NCI-H510A (cell line): ENCODE measurements at regions not wholly inside any gene's neighbourhood (a gene's known extent, or its start where the extent isn't known, plus 50 kb on each side); places are given as distances from the start of the nearest gene placed in this dataset.
"Not testable (repeated sequence)": the region's sequence is repeated elsewhere in the genome, so short reads cannot be mapped to it uniquely, and the experiment has no call there.

Source experiments
- DNase-seq: peaks from one replicate; lab custom pipeline; 2025; lab: John Stamatoyannopoulos, UW

DNA sequence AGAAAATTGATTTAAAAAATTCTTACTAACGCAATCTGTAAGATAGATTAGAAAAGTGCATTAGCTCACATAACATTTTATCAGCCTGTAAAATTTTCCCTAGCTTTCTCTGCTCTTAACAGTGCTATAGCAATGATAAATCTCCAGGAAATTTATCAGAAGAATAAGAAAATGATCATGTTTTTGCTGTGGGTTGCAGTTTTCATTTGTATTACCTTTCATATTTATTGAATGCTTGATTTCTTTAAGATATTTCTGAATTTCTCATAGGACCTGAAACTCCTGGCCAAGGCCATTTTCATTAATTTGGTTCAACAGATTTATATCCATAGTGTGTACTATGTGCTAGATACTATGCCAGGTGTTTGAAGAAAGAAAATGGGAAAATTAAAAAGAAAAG lies 130.3 kb upstream of the STARD13 start:
- DNase-seq = no peak

DNA sequence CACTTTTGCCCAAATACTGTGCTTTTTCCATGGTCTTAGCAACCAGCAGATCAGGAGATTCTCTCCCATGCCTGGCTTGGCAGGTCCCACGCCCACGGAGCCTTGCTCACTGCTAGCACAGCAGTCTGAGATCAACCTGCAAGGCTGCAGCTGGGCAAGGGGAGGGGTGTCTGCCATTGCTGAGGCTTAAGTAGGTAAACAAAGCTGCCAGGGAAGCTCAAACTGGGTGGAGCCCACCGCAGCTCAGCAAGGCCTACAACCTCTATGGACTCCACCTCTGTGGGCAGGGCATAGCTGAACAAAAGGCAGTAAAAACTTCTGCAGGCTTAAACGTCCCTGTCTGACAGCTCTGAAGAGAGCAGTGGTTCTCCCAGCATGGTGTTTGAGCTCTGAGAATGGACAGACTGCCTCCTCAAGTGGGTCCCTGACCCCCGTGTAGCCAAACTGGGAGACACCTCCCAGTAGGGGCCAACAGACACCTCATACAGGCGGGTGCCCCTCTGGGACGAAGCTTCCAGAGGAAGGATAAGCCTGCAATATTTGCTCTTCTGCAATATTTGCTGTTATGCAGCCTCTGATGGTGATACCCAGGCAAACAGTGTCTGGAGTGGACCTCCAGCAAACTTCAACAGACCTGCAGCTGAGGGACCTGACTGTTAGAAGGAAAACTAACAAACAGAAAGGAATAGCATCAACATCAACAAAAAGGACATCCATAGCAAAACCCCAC lies 132.8 kb upstream of the STARD13 start:
- DNase-seq = not testable (repeated sequence)

DNA sequence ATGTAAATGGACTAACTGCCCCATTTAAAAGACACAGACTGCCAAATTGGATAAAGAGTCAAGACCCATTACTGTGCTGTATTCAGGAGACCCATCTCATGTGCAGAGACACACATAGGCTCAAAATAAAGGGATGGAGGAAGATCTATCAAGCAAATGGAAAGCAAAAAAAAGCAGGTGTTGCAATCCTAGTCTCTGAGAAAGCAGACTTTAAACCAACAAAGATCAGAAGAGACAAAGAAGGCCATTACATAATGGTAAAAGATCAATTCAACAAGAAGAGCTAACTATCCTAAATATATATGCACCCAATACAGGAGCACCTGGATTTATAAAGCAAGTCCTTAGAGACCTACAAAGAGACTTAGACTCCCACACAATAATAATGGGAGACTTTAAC lies 134.6 kb upstream of the STARD13 start:
- not testable (repeated sequence) for DNase-seq

DNA sequence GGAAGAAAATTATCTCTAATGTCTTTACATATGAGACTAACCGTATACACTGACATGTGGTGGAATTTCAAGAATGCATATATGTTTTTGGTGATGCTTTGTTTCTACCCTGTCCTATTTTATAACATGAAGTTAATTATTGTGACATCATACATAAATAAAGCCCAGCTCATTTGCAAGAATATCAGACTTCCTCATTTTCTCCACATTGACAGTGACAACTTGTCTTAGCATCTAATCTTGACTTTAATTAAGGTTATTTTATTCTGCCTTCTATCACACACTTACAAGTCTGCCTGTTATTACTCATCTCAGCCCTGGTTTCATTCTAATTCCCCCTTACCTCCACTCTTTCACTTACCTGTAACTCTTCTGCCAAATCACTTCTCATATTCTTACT lies 140.6 kb upstream of the STARD13 start:
- no peak for DNase-seq

DNA sequence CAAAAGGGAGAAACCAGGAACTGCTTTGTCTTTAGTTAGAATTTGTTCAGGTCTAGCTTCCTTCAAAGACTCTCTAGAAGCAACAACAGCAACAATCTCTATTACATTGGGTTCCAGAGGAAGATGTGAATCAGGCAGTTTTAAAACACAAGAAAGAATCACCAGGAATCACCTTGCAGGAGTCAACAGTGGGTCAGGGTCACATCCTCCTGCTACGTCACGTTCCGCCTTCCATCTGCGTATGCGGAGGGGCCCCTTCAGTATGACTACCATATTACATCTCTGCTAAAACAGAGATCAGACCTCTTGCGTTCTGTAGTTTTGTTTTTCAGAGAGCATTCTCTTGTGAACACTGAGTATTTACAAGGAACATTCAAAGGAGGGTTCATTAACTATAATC lies 147.8 kb upstream of the STARD13 start:
- no peak for DNase-seq

DNA sequence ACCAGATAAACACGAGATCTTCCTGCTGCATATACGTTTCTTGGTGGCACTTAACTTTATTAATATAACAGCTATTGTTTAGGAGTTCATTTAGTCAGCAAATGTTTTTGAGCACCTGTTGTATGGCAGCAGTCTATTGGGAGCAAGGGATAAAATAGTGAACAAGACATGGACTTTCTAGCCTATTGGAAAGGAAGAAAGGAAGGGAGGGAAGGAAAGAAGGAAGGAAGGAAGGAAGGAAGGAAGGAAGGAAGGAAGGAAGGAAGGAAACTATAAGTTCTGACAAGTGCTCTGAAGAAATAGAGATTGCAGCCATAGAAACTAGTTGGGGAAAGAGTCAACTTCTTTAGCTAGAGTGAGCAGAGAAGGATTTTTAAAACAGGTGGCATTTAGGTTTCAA lies 149.1 kb upstream of the STARD13 start:
- DNase-seq = no peak

DNA sequence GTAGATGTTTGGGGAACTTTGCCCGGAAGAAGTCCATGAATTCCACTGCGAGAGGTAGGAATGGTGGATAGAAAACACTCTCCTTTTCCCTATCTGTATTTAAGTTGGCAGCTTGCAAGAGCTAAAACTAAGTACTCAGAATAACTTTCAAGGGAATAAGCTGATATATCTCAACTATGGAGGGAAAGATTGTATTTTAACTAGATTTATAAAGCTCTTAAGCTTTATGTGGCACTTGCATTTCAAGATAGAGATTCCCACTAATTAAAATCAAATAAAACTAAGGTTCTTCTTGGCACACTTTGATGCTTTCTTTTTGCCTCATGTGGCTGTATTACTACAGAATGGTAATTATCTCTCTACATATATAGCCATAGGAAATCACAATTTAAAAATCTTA lies 149.7 kb upstream of the STARD13 start:
- DNase-seq = no peak

DNA sequence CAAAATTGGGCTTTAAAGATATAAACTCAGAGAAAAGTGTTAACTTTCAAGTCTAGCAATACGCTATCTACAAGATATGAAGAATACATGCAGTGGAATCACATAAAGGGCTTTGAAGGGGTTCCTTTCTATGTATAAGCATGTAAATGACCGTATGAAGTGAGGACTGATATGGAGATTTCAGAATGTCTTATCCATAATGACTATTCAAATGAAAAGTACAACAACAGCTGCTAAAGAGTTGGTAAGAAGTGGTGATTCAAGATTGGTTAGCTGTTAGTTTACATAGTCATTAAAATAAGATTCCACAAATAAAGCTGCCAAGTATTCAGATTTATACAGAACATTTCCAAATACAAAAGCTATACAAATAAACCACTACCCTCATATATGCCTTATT lies 153.4 kb upstream of the STARD13 start:
- DNase-seq = no peak

DNA sequence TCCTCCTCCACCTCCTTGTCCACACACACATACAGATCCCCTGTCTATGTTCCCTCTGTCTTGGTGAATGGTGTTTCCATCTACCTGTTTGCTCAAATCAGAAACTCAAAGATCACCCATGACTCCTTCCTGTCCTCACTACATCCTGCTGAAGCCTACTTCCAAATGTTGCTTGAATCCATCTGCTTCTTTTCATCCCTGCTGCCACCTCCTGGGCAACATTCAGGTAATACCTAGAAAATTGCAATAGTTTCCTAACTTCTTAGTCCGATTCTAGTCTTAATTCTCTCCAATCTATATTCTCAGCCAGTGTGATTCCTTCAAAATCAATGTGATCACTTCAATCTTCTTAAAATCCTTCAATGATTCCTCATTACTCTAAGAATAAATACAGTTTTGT lies 155.5 kb upstream of the STARD13 start:
- no peak for DNase-seq

DNA sequence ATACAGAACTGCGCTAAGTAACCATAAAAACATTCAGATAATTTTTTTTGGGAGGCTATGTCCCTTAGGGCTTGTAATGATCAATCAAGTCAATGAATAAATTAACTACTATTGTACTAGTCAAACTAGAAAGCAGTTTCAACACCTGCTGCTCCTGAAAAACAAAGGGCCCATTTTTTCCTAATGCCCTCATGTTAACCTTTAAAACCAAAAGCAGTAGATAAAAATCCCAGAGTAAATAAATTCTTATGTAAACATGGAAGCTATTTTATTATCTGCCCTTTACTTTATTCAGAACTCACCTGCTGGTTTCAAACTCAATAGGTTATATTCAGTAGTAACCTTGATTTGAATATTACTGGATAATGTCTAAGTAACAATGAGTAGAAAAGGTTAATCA lies 159.5 kb upstream of the STARD13 start:
- DNase-seq = no peak

DNA sequence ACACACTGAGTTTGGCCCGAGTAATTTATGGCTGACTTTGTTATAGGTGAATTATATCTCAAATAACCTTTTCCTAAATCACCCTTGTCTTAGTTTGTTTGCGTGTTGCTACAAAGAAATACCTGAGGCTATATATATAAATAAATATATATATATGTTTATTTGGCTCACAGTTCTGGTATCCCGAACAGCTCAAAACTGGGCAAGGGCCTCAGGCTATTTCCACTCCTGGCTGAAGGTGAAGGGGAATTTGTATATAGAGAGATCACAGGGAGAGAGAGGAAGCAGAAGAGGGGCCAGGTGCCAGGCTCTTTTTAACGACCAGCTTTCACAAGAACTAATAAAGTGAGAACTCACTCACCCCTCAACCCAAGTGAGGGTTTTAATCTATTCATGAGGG lies 159.9 kb upstream of the STARD13 start:
- no peak for DNase-seq

DNA sequence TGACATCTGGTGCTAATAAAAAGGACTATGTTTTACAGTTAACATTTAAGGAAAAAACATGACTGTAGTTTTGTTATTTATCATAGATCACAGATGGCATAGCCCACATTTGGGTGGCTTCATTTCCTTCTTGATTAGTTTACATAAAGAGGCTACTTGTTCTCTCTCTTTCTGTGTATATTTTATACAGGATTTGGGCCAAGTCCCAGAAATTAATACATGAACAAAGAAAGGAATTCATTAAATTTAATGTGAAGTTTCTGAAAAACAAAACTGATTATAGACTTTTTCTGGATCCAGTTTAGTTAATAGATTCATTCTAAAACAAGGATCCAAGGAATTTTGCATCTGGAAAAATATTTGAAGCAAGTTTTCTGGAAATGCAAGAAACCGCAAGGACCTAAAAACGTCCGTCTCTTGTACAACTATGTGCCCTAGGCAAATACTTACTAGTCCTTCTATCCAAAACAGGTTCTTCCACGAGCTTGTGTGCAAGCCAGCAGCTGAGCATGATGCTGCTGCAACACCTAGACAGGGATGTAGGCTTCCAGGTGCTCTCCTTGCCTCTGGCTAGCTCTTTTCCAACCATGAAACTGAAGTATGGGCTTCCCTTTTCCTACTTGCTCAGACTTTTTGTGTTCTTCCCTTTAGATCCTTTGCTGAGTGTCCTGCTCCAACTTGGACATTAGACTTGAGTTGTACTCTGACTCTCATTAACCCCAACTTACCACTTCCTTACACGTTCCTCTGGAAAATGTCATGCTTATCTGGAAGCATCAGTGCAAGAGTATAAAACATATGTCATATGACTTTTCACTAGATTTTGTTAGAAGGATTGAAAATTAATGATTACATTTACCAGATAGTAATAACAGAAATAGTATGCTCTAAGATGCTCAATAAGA lies 161.5 kb upstream of the STARD13 start:
- no peak for DNase-seq

DNA sequence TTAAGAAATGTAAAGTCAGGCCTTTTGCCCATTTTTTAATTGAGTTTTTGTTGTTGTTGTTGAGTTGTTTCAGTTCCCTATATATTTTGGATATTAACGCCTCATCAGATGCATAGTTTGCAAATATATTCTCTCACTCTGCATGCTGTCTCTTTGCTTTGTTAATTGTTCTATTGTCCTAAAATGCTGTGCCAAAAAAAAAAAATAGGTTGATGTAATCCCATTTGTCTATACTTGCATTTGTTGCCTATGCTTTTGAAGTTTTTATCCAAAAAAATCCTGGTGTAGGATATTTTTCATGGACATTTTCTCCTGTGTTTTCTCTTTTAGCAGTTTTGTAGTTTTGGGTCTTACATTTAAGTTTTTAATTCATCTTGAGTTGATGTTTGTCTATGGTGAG lies 163.3 kb upstream of the STARD13 start:
- no peak for DNase-seq

DNA sequence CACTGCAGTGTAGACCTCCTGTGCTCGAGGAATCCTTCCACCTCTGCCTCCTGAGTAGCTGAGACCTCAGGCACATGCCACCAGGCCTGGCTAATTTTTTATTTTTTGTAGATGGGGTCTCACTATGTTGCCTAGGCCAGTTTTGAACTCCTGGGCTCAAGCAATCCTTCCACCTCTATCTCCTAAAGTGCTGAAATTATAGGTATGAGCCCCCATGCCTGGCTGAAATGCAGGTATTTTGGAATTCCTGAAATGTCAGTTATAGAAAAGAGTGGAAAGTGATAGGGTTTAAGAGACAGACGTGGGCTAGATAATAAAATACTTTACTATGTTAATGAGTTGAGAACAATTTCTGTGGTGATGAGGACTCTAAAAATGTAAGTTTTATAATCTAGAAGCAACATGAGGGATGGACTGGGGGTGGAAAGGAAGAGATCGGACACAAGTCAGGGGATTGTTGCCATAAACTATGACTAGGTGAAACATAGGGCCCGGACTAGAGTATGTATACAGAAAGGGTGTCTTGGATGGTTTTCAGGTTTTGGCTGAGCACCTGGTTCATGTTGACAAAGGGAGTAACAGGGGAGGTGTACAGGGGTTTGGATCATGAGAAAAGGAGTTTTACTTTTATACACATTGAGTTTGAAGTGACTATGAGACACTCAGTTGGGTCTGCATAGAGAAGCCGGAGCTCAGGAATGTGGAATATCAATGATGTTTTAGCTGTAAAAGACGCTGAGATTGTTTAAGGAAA lies 165.6 kb upstream of the STARD13 start:
- DNase-seq = no peak

DNA sequence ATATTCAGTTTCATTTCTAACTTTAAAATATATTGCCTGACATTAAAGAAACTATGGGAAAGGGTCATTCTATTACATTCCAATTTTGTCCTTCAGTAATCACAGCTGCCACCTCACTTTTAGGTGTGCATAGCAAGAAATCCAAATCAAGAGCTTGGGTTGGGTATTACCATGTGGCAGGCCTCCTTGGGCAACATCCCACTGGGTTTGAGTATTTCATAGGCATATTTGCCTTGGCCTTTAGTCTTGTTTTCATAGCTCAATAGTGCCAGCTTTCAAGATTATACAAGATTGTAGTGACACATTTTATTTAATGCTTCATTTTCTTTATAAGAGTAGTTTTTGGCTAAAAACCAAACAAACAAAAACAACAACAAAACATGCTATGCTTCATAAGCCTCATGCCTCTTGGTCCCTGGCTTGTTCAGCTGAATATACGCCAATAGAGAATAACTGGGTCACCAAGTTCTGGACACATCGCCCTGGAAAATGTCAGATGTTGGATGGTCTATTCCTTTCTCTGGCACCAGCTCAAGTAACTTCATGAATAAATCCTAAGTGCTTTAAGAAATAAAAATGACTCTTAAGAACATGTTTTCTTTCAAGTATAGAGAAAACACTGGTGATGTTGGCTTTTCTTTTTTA lies 167.4 kb upstream of the STARD13 start:
- DNase-seq = no peak

DNA sequence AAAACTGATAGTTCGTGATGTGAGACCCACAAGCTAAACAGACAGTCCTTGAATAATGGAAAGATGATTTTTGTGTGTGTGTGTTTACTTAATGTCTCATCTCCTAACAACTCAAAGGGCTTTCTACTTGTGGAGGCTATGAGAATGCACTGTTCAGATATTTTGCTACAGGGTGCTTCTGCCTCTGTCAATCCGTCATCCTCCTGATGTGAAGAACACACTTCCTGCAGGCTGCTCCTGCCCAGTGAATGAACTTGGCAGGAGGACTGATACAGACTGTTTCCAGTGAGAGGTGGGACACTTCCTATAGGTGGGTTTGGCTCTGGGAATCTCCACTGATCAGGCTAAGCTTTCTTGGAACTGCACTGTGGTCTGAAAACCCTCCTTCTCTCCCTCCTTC lies 168.4 kb upstream of the STARD13 start:
- DNase-seq = no peak

DNA sequence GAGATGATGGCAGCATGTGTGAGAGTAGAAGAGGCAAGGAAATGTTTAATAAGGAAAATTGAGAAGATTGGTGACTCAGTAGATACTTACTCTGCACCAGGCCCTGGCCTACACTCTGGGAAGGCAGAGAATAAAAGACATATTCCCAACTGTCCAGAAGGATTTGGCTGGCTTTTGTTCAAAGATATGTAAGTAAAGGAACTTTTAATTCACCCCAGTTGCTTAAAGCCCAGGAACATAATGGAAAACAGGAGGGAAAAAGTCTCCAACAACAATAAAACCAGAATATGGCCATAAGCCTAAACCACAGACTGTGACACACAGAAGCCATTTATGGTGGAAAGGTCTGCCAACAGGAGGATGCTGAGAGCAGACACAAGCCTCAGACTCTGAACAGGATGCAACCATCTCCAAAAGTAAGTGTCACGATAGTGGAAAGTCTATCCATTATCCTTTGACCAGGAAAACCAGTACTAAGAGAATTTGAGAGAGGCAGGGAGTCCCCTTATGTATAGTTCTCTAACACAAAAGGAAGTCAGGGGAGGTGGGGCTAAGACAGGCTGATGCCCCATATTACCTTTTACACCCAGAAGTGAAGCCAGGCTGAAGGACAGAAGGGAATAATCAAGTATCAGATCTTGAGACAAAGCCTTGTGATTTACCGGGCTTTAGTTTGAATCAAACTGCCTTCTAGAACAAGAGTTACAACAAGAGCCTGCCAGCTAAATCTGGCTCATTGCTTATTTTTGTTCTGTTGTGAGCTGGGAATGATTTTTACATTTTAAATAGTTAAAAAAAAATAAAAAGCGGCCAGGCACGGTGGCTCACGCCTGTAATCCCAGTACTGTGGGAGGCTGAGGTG lies 169.5 kb upstream of the STARD13 start:
- DNase-seq = no peak

DNA sequence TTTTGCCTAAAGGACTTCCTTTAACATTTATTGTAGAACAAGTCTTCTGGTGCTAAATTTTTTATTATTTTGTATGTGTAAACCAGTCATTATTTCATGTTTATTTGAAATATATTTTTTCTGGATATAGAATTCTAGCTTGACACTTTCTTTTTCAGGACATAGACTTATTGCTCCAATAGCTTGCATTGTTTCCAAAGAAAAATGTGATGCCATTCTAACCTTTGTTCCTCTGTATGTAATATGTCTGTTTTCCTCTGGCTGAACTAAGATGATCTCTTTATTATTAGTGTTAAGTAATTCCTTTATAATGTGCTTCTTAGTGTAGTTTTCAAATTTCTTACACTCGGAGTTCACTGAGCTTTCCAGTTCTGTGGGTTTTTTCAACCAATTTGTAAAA lies 174.1 kb upstream of the STARD13 start:
- no peak for DNase-seq

DNA sequence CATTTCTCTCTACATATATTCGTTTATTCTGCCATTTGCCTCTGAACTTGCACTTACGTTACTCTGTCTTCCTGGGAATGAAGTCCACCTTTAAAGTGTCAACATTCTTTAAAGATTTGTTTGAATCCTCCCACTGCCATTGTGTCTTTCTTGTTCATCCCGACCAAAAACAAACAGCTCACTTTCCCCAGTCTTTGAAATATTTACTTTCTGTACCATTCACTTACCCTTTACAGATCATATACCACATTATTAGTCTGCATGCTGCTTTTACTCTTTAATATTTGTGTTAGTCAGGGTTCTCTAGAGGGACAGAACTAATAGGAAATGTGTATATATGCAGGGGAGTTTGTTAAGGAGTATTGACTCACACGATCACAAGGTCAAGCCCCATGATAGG lies 176.6 kb upstream of the STARD13 start:
- no peak for DNase-seq

DNA sequence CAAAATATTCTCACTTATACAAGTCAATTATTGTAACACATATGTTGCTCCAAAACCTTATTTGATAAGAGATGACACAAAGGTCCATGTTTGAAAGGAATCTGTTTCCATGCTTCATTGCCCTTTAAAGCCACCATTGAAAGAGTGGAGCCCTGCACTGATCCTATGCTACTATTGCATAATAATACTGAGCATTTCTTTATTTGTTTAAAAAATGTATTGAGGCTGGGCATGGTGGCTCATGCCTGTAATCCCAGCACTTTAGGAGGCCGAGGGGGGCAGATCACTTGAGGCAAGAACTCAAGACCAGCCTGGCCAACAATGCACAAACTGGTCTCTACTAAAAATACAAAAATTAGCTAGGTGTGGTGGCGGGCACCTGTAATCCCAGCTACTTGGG lies 178.8 kb upstream of the STARD13 start:
- no peak for DNase-seq

DNA sequence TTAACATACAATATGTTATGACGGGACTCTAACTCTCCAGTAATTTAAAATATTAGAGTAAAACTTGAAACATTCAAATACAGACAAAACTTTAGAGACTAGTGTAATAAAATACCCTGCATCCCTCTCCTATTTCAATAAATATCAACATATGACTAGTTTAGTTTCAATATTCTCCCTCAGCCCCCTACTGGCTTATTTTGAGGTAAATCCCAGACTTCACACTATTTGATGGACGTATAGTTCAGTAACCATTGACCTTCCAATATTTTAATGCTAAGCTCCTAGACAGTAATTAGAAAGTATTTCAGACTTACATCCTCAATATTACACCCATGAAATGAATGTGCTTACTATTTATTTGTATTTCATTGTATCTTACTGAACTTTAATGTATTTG lies 180.7 kb upstream of the STARD13 start:
- no peak for DNase-seq
